Dermis microvascular lymphatic vessel endothelial cell (primary cell): ENCODE measurements at regions not wholly inside any gene's neighbourhood (a gene's known extent, or its start where the extent isn't known, plus 50 kb on each side); places are given as distances from the start of the nearest gene placed in this dataset.
"Not testable (repeated sequence)": the region's sequence is repeated elsewhere in the genome, so short reads cannot be mapped to it uniquely, and the experiment has no call there.

Experiments used
- DNase-seq, 2 donors: peaks; one replicate each; pipeline versions ENCODE4 v3.0.0 to v3.0.0-alpha.2; 2010; ENCODE audit warnings: low read depth in 2 of 2

DNA sequence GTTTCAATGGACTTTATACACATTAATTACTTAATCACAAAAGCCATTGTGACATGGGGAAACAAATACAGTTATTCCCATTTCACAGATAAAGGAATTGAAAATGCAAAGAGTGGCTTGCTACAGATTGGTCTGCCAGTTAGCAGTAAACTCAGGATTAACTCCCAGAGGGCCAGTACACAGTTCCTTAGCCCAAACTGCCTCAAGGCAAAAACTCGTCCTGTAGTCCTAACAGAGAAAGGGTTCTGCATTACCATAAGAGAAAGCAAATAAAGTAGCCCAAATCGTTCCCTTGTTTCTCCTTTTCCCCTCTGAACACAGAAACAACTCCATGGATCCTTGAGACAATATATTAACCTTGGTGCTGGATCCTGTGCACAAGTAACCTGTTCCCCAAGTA is 274.4 kb downstream of the LRIG3 start:
- DNase-seq = no peak

DNA sequence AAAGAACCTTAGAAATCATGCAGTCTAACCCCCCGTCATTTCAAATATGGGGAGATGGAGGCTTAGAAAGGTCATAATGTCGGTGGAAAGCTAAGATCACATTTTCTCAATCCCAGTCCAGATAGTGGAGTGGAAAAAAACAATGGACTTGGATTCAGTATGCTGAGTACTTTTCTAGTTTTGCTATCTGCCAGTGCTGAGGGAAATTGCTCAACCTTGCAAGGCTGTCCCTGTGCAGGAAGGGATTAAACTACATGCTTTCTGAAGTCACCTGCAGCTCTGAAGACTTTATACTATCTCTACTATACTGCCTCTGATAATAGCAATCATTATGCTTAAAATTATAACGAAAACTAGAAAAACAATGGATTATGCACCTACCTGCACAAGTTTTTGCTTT is 272.8 kb downstream of the LRIG3 start:
- DNase-seq = no peak

DNA sequence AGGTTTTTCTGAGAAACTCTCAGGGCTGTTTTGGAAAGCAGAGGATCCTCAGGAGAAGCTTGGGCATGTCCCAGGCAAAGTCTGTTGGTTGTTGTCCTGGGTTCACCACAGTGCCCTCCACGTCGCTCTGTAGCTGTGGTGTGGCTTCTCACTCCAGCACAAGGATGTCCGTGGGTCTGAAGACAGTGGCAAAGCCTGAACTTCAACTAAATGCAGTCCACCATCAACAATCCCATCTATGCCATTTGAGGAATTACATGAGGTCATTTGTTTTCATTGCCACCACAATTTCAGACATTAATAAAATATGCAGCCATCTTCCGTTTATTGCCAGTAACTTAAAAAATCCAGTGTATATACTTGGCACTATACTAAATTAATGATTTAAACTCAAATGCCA is 272.1 kb downstream of the LRIG3 start:
- DNase-seq = no peak

DNA sequence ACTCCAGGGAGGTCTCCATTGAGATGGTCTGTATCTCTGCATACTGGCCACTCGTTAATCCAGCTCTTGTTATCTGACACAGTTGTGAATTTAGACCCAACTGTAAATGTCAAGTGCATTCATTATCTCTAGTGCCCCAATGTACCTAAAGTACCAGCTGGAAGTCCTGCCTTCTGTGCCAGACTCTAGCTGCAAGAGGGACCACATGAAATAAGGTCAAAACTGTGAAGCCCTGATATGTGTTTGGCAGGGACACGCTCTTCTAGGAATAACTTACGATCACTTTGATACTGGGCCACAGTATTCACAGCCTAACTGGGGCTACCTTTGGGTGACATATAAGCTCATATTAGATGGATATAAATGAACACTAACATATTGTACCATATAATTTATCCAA is 268.5 kb downstream of the LRIG3 start:
- DNase-seq = no peak

DNA sequence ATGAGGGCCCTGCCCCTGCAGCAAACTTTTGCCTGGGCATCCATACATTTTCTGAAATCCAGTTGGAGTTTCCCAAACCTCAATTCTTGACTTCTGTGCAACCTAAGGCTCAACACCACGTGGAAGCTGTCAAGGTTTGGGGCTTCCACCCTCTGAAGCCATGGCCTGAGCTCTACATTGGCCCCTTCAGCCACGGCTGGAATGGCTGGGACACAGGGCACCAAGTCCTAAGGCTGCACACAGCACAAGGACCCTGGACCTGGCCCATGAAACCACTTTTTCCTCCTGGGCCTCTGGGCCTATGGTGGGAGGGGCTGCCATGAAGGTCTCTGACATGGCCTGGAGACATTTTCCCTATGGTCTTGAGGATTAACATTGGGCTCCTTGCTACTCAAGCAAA is 266.3 kb downstream of the LRIG3 start:
- DNase-seq = no peak

DNA sequence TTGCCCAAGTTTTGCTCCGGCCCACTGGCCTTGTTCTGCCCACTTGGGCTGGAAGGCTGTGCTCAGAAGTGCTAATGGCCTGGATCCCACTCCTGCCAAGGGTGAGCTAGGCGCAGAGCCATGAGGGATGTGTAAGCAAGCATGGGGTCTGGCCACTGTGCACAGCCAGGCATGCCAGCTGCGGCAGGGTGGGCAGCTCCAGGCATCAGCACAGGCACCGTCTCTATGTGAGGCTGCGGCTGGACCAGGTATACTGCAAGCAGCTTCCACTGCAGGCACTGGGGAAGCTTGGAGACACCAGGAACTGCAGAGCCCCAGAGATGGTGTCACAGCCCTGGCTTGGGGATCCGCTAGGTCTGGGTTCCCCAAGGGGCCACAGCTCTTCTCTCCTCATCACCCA is 264.9 kb downstream of the LRIG3 start:
- DNase-seq = no peak

DNA sequence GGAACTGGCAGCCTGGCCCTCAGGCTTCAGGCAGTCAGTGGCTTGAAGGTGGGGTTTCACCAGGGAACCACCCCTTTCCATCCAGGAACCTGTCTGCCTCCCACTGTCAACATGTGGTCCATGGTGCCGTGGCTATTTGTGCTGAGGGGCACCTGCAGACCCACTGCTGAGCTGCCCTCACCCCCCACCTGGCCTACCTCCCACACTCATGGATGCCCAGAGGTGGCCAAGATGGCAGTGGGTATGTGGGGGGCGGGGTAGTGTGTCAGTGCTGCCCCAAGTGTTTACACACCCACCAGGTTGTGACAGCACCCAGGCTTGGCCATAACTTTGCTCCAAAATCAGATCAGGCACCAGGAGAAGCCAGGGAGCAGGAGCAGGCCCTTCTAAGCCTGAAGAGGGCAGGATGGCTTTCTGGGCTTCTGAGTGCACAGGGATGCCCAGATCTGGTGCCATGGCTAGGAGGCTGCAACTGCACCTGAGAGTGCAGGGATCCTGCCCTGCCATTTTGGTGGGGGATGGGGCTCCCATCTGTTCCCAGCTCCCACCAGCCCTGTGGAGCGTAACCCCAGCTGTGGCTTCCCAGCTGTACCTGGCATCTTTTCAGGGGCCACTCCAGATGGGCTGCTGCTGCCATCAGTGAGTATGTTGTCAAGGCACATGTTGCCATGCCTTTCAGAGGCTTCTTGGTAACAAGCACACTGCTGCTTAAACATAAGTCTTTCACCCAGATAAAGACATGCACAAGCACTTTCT is 263.9 kb downstream of the LRIG3 start:
- DNase-seq = no peak

DNA sequence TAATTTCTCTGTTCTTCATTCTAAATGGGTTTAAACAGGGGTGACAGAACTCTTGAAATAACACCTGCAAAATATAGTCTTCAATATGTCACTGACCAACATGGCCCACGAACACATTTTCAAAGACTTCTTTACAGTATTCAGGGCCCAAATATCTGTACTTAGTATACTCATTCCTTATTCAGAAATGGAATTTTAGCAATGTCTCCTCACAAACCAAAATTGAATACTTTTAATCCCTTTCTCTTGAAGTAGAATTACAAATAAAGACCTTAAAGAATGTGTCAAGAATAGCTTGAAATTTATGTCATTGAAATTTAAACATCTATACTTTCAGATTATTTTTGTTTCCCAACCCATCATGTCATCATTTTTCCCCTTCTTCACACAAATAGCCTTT is 263.1 kb downstream of the LRIG3 start:
- no peak for DNase-seq

DNA sequence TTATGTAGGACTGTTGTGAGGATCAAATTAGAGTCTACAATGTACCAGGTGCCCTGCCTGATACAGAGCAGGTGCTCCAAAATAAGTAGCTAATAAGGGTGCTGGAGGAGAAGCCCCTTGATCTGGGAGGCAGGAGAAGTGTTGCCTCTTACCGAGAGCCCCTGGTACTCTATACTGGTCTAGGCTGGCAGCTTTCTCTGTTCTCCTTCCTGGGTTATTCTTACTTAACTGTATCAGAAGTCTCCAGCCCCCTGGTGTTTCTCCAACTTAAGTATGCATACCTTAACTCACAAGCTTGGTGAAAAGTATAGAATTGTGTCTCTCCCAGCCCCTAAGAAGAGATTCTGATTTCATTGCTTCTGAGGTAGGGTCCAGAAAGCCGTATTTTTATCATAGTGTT is 254.9 kb downstream of the LRIG3 start:
- no peak for DNase-seq

DNA sequence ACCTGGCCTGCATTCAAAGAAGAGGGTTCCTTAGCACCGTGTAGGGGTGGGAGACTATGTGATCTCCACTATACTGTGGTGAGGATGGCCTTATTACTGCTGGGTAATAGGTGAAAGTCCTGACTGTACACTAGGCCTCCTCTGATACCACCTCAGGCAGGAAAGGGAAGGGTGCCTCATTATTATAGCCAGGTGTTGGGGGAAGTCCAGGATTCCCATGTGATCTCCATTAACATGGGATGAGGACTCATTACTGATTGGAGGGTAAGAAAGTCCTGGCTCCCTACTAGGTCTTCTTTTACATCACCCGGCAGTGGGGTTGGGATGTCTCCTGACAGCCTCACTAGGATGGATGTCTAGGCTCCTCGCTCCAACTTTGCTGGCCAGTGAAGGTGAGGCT is 252.1 kb downstream of the LRIG3 start:
- no peak for DNase-seq

DNA sequence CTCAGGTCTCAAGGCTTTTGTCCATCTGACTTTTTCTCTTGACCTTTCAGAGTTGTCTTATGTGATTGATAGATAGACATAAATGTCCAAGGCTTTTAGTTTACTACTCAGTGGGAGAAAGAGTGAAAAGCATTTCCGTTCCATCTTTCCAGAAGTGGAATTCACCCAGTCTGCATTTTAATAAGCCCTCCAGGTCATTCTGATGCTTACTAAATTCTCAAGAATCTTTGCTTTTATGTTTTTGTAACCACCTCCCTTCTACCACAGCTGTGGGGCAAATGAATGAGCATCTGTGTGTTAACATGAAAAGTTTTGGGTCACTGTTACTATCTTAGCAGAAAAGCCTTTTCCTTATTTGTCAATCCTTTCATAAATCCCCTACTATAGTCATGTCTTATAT is 251.4 kb downstream of the LRIG3 start:
- no peak for DNase-seq

DNA sequence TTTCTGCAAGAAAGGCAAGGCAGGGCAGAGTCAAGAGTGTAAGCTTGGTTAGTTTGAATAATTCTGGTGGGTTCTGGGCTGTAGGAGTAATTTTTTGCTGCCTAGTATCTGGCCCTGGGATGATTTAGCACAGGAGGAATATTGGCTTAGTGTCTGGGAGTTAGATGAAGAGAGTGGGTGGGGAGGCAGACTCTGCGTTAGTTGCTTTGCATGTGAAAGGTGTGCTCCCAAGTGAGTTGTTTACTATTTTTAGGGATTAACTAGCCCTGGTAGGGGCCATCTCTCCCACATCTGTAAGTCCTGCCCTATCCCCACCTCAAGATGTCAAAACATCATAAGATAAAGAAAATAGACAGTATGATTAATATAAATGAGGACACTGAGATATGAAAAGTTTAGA is 249.7 kb downstream of the LRIG3 start:
- DNase-seq = no peak

DNA sequence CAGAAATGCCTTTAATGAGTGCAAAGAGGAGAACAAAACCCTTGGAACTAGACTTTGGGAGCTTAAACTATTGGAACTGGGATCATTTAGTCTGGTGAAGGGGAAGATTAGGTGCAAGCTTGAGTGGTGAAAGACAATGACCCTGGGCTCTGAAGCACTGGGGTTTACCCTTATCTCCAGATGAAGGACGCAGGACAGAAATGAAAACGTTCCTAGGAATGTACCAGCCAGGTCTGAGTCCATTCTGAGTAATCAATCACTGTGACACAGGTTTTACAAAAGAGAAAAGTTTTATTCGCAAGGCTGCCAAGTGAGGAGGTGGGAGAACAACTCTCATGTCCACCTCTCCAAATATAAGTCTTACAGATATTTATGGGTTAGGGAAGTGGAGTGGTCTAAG is 249.1 kb downstream of the LRIG3 start:
- no peak for DNase-seq

DNA sequence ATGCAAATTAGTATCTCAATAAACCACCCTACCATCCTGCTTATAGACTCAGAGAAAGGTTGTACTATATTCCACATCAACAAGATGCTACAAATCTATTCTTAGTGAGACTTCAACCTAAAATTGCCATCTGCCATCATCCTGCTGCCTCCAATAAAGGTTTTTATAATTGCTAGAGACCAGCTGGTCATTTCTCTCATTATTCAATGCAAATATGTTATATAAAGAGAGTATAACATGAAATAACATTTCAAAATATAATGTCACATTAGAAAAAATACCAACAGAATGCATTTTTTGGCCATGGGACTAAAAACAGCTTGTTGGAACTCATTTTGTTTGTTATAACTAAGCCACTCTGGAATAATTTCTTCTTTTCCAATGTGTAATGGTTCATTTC is 247.3 kb downstream of the LRIG3 start:
- DNase-seq = no peak

DNA sequence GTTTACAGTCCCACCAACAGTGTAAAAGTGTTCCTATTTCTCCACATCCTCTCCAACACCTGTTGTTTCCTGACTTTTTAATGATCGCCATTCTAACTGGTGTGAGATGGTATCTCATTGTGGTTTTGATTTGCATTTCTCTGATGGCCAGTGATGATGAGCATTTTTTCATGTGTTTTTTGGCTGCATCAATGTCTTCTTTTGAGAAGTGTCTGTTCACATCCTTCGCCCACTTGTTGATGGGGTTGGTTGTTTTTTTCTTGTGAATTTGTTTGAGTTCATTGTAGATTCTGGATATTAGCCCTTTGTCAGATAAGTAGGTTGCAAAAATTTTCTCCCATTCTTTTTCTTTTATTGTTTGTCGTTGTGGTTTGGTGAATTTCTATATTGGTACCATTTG is 242.5 kb downstream of the LRIG3 start:
- not testable (repeated sequence) for DNase-seq

DNA sequence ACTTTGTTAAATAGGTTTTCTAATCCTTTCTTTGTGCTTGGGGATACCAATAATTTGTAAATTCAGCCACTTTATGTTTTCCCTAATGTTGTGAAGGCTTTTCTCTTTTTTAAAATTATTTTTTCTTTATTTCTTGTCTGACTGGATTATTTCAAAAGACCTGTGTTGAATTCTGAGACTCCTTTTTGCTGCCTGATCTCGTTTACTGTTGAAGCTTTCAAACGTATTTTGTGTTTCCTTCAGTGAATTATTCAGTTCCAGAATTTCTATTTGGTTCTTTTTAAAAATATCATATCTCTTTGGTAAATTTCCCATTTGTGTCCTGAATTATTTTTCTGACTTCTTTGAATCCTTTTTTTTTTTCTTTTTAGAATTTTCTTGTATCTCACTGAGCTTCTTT is 241.6 kb downstream of the LRIG3 start:
- no peak for DNase-seq

DNA sequence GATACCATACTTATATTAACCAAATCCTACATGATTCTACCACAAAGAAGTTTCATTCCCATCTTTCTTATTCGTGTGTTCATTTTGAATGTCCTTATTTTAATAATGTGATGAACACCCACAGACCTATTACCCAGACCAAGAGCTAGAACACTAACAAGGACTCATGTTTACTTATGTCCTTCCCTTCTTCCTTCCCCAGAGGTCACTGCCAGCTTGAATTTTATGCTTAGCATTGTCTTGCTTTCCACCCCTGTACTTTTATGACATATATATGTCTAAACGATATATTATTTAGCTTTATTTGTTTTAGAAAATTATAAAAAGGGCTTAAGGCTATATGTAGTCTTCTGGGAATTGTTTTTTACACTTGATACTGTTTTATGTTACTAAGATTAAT is 238.6 kb downstream of the LRIG3 start:
- no peak for DNase-seq

DNA sequence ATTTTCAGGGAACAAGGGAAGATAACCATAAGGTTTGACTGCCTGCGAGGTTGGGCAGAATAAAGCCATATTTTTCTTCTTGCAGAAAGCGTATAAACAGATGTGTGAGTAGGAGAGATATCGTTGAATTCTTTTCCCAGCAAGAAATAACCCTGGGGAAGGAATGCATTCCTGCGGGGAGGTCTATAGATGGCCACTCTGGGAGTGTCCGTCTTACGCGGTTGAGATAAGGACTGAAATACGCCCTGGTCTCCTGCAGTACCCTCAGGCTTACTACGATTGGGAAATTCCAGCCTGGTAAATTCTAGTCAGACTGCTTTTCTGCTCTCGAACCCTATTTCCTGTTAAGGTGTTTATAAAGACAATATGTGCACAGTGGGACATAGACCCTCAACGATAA is 225.0 kb downstream of the LRIG3 start:
- DNase-seq = no peak

DNA sequence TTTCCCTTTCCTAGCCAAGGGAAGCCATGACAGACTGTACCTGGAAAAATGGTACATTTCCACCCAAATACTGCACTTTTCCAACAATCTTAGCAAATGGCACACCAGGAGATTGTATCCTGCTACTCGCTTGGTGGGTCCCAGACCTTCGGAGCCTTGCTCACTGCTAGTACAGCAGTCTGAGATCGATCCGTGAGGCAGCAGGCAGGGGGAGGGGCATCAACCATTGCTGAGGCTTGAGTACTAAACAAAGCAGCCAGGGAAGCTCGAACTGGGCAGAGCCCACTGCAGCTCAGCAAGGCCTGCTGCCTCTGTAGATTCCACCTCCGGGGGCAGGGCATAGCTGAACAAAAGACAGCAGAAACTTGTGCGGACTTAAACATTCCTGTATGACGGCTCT is 218.8 kb downstream of the LRIG3 start:
- no peak for DNase-seq

DNA sequence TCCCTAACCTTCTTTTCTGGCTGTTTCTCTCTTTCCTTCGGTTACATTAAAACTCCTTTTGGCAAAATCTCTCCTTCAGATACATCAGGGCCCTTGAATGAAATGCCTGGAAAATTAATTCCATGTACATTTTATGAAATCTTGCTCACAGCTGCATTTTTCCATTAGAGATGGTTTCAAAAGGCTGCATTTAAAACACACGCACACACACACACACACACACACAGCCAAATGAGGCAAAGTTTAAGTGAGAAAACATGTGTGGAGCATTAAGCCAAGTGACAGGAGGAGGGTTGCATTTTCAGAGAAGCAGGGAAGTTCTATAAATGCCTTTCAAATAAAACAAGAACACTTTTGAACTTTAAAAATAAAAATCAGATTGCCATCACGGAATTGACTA is 216.4 kb downstream of the LRIG3 start:
- no peak for DNase-seq

DNA sequence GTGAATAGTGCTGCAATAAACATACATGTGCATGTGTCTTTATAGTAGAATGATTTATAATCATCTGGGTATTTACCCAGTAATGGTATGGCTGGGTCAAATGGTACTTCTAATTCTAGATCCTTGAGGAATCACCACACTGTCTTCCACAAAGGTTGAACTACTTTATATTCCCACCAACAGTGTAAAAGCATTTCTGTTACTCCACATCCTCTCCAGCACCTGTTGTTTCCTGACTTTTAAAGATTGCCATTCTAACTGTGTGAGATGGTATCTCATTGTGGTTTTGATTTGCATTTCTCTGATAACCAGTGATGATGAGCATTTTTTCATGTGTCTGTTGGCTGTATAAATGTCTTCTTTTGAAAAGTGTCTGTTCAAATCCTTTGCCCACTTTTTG is 215.5 kb downstream of the LRIG3 start:
- not testable (repeated sequence) for DNase-seq

DNA sequence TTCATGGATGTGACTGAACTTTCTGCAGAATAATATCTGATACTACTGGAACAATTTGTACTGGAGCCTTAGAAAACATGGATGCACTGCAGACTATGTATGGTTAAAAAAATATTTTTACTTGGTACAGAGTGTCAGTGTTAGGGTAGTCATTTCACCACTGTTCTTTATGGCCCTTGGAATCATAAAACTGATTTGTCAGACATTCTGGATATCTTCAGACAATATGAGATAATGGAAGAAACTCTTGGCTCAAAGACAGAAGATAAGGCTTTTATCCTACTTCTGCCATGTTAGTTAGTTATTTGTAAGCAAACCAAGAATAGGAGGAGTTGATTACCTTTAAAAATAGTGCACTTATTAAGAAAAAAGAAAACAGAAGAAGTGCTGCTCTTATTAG is 209.4 kb downstream of the LRIG3 start:
- no peak for DNase-seq

DNA sequence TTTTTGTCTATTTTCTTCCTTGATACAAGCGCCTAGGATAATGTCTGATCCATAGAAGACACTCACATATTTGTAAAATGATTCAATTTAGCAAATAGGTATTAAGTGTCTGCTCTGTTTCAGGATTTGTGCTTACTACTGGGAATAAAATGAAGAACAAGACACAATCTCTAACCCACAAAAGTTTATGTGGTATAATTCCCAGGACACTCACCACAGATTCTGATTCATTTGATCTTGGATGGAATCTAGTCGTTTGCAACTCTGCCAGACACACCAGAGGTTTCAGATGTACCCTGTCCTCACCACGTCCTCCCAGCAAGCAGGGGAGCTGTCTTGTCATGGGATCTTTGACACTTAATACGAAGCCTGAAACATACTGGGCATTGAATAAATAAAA is 208.3 kb downstream of the LRIG3 start:
- DNase-seq = no peak

DNA sequence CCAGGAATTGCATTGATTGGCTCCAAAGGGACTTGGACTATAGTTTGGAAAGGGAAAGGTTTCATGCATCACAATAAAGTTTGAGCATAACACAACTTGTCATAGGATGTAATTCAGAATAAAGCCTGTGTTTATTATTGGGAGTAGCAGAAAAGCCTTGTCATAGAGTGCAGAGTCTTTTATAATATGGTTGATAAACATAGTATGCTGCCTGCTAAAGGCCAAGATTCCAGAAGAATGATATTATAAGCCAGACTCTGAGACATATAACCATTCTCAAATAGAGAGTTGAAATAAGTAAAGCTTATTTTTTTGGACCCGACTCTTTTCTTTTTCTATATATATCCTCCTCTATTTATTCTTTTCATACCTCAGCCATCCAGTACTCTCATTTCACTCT is 207.3 kb downstream of the LRIG3 start:
- DNase-seq = no peak
